ENCODE measurements at regions not wholly inside any gene's neighbourhood (a gene's known extent, or its start where the extent isn't known, plus 50 kb on each side); places are given as distances from the start of the nearest gene placed in this dataset.

DNA sequence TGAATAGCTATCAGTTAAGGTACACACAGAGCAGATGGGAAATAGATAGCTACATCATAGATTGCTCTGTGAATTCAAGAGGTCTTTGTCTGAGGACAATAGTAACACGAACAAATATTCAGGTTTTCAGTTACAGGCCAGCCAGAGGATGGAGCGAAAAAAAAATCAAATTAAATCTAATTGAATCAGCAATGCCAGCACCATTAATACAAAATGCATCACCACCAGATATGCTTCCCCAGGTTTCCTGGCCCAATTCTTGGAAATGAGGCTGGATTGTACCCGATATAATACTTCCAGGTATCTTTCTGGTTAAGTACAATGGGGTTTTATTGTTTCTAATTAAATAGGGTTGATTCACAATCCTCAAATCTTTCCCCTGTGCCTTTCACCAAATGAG lies 975.8 kb upstream of the AUTS2 start:
- TF ChIP-seq EZH2 (optimal IDR thresholded peaks at IDR 0.05; ENCODE audit: low read depth, low read length) = no peak
- TF ChIP-seq, protein P1, sequence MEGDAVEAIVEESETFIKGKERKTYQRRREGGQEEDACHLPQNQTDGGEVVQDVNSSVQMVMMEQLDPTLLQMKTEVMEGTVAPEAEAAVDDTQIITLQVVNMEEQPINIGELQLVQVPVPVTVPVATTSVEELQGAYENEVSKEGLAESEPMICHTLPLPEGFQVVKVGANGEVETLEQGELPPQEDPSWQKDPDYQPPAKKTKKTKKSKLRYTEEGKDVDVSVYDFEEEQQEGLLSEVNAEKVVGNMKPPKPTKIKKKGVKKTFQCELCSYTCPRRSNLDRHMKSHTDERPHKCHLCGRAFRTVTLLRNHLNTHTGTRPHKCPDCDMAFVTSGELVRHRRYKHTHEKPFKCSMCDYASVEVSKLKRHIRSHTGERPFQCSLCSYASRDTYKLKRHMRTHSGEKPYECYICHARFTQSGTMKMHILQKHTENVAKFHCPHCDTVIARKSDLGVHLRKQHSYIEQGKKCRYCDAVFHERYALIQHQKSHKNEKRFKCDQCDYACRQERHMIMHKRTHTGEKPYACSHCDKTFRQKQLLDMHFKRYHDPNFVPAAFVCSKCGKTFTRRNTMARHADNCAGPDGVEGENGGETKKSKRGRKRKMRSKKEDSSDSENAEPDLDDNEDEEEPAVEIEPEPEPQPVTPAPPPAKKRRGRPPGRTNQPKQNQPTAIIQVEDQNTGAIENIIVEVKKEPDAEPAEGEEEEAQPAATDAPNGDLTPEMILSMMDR (IDR thresholded peaks at IDR 0.05; ENCODE audit: low read length) = no peak
